ENCODE measurements at regions not wholly inside any gene's neighbourhood (a gene's known extent, or its start where the extent isn't known, plus 50 kb on each side); places are given as distances from the start of the nearest gene placed in this dataset.

DNA sequence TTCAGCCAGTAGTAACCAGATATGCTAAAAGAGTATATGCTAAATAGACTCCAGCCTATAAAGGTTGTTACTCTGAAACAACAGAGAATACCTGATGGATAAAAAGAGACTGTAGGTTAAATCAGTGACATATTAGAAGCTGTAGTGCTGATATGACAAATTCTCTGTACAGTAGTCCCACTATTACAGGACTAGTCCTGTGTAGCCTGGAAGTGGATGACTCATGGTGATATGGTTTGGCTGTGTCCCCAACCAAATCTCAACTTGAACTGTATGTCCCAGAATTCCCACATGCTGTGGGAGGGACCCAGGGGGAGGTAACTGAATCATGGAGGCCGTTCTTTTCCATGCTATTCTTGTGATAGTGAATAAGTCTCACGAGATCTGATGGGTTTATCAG, 276.2 kb upstream of the POU5F2 start:
- H3K14ac ChIP-seq (ENCODE audit: insufficient read length): no peak overlapping the region
- H3K23me2 ChIP-seq (ENCODE audit: low read depth, low read length): no peaks in the 10 kb centered on the region
- no peaks in the 10 kb centered on the region for H3K79me1 ChIP-seq (ENCODE audit: low read depth, low read length)
- H2AK5ac ChIP-seq (ENCODE audit: low read depth, low read length): no peak overlapping the region
- WGBS, 2 experiments (ENCODE audit: extremely low coverage in 1 of 2, insufficient coverage in 1 of 2, insufficient read length in 1 of 2, insufficient replicate concordance in 2 of 2, low coverage in 1 of 2, low lambda C conversion rate in 2 of 2, missing lambda C conversion rate in 1 of 2): 91% methylated on average over 2 of the region's 2 CpGs; no CpG with 5 or more reads in 1 of the 2 experiments
- no peak for DNase-seq (ENCODE audit: low read depth in 1 of 2, low spot score in 2 of 2)
- no peak overlapping the region for H4K8ac ChIP-seq (ENCODE audit: extremely low read depth, insufficient read depth, low read length)
- no peak overlapping the region for H2AFZ ChIP-seq (ENCODE audit: low read length)
- H2BK120ac ChIP-seq (replicated peaks; ENCODE audit: low read depth, low read length): no peak overlapping the region
- no peak overlapping the region for H2BK20ac ChIP-seq (ENCODE audit: low read length)
- no peaks in the 10 kb centered on the region; a peak in 1 of 8 replicates for H3K36me3 ChIP-seq (ENCODE audit: control insufficient read depth in 2 of 4, insufficient read depth in 4 of 4, low read length in 3 of 4)
- H3K4me1 ChIP-seq (replicated peaks in 1 of 4; ENCODE audit: control insufficient read depth in 3 of 4, insufficient read depth in 4 of 4, low read length in 3 of 4): no peaks in the 10 kb centered on the region
- no peak overlapping the region for H2BK12ac ChIP-seq (ENCODE audit: low read depth, low read length)
- no peak overlapping the region for H2BK15ac ChIP-seq (ENCODE audit: low read length)
- no peaks in the 10 kb centered on the region for H3K27me3 ChIP-seq (replicated peaks in 1 of 4; ENCODE audit: control insufficient read depth in 3 of 4, extremely low read depth in 1 of 4, insufficient read depth in 3 of 4, low read length in 3 of 4)
- no peaks in the 10 kb centered on the region for H3K79me2 ChIP-seq (ENCODE audit: control insufficient read depth in 1 of 2, insufficient read depth in 2 of 2, low read length in 2 of 2)
- H3K23ac ChIP-seq (ENCODE audit: insufficient read length): no peak overlapping the region
- no peak overlapping the region for H3K4ac ChIP-seq (replicated peaks; ENCODE audit: insufficient read length, low read depth, low read length)
- H3K9ac ChIP-seq (replicated peaks in 1 of 4; ENCODE audit: extremely low read depth in 1 of 4, low read depth in 3 of 4, low read length in 3 of 4): no peak overlapping the region
- no peak overlapping the region for H3K4me2 ChIP-seq (ENCODE audit: insufficient read depth in 1 of 2, low read depth in 2 of 2, low read length in 2 of 2)
- H3K18ac ChIP-seq (ENCODE audit: extremely low read depth, low read length): no peak overlapping the region
- no peak for FAIRE-seq
- no peak overlapping the region for H4K5ac ChIP-seq (ENCODE audit: insufficient read length, low read depth, low read length)
- POLR2A ChIA-PET (ENCODE audit: partially characterized antibody): no interaction called here
- no peak overlapping the region for H4K91ac ChIP-seq (replicated peaks; ENCODE audit: insufficient read length, low read length)
- H2BK5ac ChIP-seq (ENCODE audit: low read depth, low read length): no peak overlapping the region
- no peak overlapping the region for H3K27ac ChIP-seq (ENCODE audit: low read depth, low read length)
- H3K56ac ChIP-seq (replicated peaks; ENCODE audit: insufficient read length, low read depth, low read length): no peak overlapping the region
- 0 out of 4 replicates have a peak, but pooled peaks cover 0 to 3% of the 10 kb centered on the region in 2 experiments for H3K9me3 ChIP-seq (ENCODE audit: insufficient read depth in 2 of 2, low read depth in 1 of 2, low read length in 1 of 2)
- no peak overlapping the region for H3K4me3 ChIP-seq (ENCODE audit: extremely low read depth in 1 of 4, insufficient read depth in 2 of 4, low read depth in 3 of 4, low read length in 4 of 4)
- H4K20me1 ChIP-seq (replicated peaks in 1 of 2; ENCODE audit: control insufficient read depth in 1 of 2, insufficient read depth in 2 of 2, low read length in 2 of 2): no peaks in the 10 kb centered on the region
- CTCF ChIA-PET (ENCODE audit: partially characterized antibody): no interaction called here
- TF ChIP-seq SAP30 (IDR thresholded peaks at IDR 0.05; ENCODE audit: insufficient read depth, insufficient replicate concordance, low read length): no peak
- TF ChIP-seq SP1 (IDR thresholded peaks at IDR 0.05; ENCODE audit: low read depth, low read length): no peak
- no peak for TF ChIP-seq TAF7 (optimal IDR thresholded peaks at IDR 0.05; ENCODE audit: borderline replicate concordance, low read depth, low read length)
- no peak for TF ChIP-seq NANOG (IDR thresholded peaks at IDR 0.05; ENCODE audit: insufficient read depth, low read depth, low read length, poor library complexity, severe bottlenecking)
- TF ChIP-seq BCL11A (IDR thresholded peaks at IDR 0.05; ENCODE audit: low read depth in 2 of 2, low read length in 2 of 2): no peak
- TF ChIP-seq SP4 (IDR thresholded peaks at IDR 0.05; ENCODE audit: low read length): no peak
- no peak for TF ChIP-seq POLR2A (IDR thresholded peaks at IDR 0.05; ENCODE audit: control extremely low read depth in 1 of 2, low read depth in 2 of 2, low read length in 2 of 2)
- TF ChIP-seq JUN (IDR thresholded peaks at IDR 0.05; ENCODE audit: low read depth, low read length): no peak
- TF ChIP-seq CBX8 (IDR thresholded peaks at IDR 0.05; ENCODE audit: borderline replicate concordance, low read depth, low read length): no peak
- TF ChIP-seq, protein P1, sequence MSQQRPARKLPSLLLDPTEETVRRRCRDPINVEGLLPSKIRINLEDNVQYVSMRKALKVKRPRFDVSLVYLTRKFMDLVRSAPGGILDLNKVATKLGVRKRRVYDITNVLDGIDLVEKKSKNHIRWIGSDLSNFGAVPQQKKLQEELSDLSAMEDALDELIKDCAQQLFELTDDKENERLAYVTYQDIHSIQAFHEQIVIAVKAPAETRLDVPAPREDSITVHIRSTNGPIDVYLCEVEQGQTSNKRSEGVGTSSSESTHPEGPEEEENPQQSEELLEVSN (IDR thresholded peaks at IDR 0.05): no peak
- TF ChIP-seq POU5F1 (IDR thresholded peaks at IDR 0.05; ENCODE audit: low read depth, low read length): no peak
- TF ChIP-seq, protein P2, sequence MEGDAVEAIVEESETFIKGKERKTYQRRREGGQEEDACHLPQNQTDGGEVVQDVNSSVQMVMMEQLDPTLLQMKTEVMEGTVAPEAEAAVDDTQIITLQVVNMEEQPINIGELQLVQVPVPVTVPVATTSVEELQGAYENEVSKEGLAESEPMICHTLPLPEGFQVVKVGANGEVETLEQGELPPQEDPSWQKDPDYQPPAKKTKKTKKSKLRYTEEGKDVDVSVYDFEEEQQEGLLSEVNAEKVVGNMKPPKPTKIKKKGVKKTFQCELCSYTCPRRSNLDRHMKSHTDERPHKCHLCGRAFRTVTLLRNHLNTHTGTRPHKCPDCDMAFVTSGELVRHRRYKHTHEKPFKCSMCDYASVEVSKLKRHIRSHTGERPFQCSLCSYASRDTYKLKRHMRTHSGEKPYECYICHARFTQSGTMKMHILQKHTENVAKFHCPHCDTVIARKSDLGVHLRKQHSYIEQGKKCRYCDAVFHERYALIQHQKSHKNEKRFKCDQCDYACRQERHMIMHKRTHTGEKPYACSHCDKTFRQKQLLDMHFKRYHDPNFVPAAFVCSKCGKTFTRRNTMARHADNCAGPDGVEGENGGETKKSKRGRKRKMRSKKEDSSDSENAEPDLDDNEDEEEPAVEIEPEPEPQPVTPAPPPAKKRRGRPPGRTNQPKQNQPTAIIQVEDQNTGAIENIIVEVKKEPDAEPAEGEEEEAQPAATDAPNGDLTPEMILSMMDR (IDR thresholded peaks at IDR 0.05; ENCODE audit: control extremely low read depth in 1 of 3, insufficient read depth in 1 of 3, low read depth in 1 of 3, low read length in 3 of 3): no peak

All from H1 (cell line).